Esophagus (tissue), 2 donors: ENCODE measurements at regions not wholly inside any gene's neighbourhood (a gene's known extent, or its start where the extent isn't known, plus 50 kb on each side); places are given as distances from the start of the nearest gene placed in this dataset.

Experiments
- H3K27ac ChIP-seq, 2 donors: one replicate each; pipeline ENCODE4 v1.5.1; 2013; ENCODE audit warnings: low read depth in 2 of 2, mild to moderate bottlenecking in 2 of 2, inconsistent platforms in 1 of 2, low read length in 1 of 2, moderate library complexity in 1 of 2
- H3K27me3 ChIP-seq, 2 donors: one replicate each; pipeline ENCODE4 v1.6.1; 2013; ENCODE audit warnings: low read length in 2 of 2, control low read depth in 1 of 2, mild to moderate bottlenecking in 1 of 2; ENCODE audit not compliant: insufficient read depth in 2 of 2, control insufficient read depth in 1 of 2
- H3K36me3 ChIP-seq, 2 donors: one replicate each; pipeline ENCODE4 v1.6.1; 2013; ENCODE audit warnings: low read length in 1 of 2; ENCODE audit not compliant: control insufficient read depth in 2 of 2, insufficient read depth in 2 of 2
- H3K4me1 ChIP-seq, 2 donors: one replicate each; pipeline ENCODE4 v1.6.1; 2013; ENCODE audit warnings: low read length in 1 of 2; ENCODE audit not compliant: control insufficient read depth in 2 of 2, insufficient read depth in 2 of 2
- H3K4me3 ChIP-seq, 2 donors: one replicate each; pipeline ENCODE4 v1.5.1; 2013; ENCODE audit warnings: low read length in 2 of 2, mild to moderate bottlenecking in 2 of 2, low read depth in 1 of 2, moderate library complexity in 1 of 2
- H3K9me3 ChIP-seq, 2 donors: one replicate each; pipeline ENCODE4 v1.6.1; 2013; ENCODE audit warnings: mild to moderate bottlenecking in 2 of 2, low read depth in 1 of 2, low read length in 1 of 2, moderate library complexity in 1 of 2; ENCODE audit not compliant: control insufficient read depth in 2 of 2, insufficient read depth in 1 of 2
- WGBS, 2 donors: extraction: QIAGEN DNeasy Blood & Tissue Kit; methylation state at CpG; one replicate each; pipeline ENCODE4 v1.1.7; 2013; 5-methylcytosine and 5-hydroxymethylcytosine counted together
- donor health status: healthy with polysubstance abuse.
- donor health status: Bipolar disorder and iron deficiency.

DNA sequence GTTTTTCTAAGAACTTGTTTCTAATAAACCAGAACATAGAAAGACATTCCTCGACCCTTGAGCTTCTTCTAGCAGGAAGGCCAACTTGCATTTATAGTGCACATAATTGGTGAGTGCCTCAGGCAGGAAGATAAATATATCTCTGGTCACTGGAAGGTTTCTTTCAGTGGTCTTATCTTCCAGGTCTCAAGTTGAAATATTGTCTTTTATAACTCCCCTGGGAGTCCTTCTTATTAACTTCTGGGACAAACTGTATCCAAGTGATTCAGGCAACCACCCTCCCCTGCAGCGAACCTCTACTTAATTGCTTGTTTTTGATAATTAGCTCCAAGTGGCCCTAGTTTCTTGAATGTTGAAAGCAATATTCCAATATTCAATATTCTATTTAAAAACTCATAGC lies 346.8 kb upstream of the GOLIM4 start:
- H3K4me3 ChIP-seq: no peak overlapping the region
- H3K36me3 ChIP-seq: no peaks in the 10 kb centered on the region
- H3K27ac ChIP-seq: no peak overlapping the region
- H3K9me3 ChIP-seq: no peaks in the 10 kb centered on the region
- H3K27me3 ChIP-seq: no peaks in the 10 kb centered on the region
- H3K4me1 ChIP-seq: no peaks in the 10 kb centered on the region
- WGBS, 2 donors: 68 to 71% methylated on average over 2 of the region's 2 CpGs

DNA sequence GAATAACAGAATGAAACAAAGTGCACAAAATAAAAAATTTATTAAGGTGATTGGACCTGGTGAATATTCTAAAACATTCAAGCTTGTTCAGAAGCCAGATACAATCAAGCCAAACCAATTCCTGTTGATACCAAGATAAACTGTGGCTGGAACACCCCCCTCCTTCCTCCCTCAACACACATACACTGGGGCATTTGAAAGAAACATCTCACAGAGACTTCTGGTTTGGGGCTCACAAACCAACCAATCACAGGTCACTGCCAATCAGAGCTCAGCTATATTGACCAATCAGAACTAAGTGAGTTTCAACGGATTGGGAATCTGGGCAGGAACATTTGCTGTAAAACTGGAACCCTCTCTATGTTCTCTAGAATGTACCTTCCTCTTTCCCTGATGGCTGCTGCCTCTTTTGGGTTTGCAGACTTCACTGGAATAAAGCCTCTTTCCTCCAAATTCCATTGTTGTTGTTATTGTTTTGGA lies 340.6 kb upstream of the GOLIM4 start:
- no peaks in the 10 kb centered on the region for H3K9me3 ChIP-seq
- 52 to 79% methylated on average over 1 of the region's 1 CpG for WGBS, 2 donors
- H3K4me3 ChIP-seq: no peak overlapping the region
- no peaks in the 10 kb centered on the region for H3K27me3 ChIP-seq
- no peaks in the 10 kb centered on the region for H3K4me1 ChIP-seq
- H3K27ac ChIP-seq: no peak overlapping the region
- no peaks in the 10 kb centered on the region for H3K36me3 ChIP-seq

DNA sequence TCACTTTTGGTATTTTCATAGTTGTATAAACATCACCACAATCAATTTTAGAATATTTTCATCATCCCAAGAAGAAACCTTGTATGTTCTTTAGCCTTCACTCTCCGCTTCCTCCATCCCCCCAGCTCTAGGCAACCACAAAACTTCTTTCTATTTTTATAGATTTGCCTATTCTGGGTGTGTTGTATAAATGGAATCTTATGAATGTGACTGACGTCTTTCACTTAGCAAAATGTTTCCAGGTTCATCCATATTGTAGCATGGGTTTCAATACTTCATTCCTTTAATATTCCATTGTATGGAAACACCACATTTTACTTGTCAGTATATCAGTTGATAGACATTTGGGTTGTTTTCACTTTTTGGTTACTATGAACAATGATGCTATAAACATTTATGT lies 335.8 kb upstream of the GOLIM4 start:
- H3K27me3 ChIP-seq: no peaks in the 10 kb centered on the region
- 70 to 71% methylated on average over 2 of the region's 2 CpGs for WGBS, 2 donors
- H3K27ac ChIP-seq: no peak overlapping the region
- no peaks in the 10 kb centered on the region for H3K4me1 ChIP-seq
- no peak overlapping the region for H3K4me3 ChIP-seq
- no peaks in the 10 kb centered on the region for H3K36me3 ChIP-seq
- H3K9me3 ChIP-seq: peaks cover 0 to 2% of the 10 kb centered on the region in 2 donors

DNA sequence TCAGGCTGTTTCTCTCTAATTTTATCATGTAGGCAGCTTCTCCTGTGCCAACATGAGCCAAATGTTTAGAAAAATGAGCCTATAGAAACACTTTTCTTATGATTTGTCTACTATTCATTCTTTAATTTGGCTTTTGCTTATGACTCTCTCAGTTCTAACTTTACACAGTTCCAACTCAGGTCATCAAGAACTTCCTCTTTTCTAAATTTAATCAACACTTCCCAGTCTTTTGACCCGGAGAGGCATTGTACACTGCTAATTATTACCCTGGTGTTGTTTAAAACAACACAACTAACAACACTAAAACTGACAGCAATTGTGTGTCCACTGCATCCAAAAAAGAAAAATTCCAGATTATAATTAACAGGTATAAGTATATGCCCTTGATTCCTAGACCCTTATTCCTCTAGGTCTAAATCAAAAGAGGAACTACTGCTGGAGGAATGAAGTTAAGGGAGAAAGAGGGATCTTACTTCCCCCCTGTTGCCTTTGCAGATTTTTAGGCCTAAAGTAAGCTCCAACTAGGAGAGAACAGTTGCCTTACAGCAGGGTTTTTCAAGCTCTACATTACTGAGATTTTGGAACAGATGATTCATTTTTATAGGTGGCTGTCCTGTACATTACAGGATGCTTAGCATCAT lies 332.2 kb upstream of the GOLIM4 start:
- Histone ChIP-seq H3K27me3 (no peaks in the 10 kb centered on the region), H3K27ac (no peak overlapping the region), H3K36me3 (no peaks in the 10 kb centered on the region), H3K4me1 (no peaks in the 10 kb centered on the region), H3K9me3 (peaks cover 0 to 2% of the 10 kb centered on the region in 2 donors), H3K4me3 (no peak overlapping the region)
- WGBS, 2 donors: 43 to 53% methylated on average over 1 of the region's 1 CpG

DNA sequence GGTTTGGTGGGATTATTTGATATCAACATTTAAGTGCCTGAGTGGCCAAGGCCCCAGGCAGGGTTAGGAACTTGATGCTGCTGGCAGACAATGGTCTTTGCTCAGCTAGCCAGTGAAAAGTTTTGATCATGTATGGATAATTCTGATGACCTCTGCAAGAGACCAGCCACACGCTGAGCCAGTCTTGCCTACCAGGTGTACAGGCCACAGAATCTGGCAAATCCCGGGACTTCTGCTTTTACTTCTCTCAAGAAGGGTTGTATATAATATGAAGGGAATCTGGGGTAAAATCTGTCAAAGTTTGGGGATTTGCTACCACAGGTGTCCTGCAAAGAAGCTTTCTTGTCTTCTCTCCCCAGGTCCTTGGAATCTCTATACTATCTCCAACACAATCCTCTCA lies 331.4 kb upstream of the GOLIM4 start:
- 87 to 93% methylated on average over 2 of the region's 2 CpGs for whole genome bisulfite sequencing, 2 donors
- H3K9me3 ChIP-seq: peaks cover 0 to 2% of the 10 kb centered on the region in 2 donors
- no peaks in the 10 kb centered on the region for H3K36me3 ChIP-seq
- no peaks in the 10 kb centered on the region for H3K4me1 ChIP-seq
- no peak overlapping the region for H3K27ac ChIP-seq
- no peak overlapping the region for H3K4me3 ChIP-seq
- H3K27me3 ChIP-seq: no peaks in the 10 kb centered on the region

DNA sequence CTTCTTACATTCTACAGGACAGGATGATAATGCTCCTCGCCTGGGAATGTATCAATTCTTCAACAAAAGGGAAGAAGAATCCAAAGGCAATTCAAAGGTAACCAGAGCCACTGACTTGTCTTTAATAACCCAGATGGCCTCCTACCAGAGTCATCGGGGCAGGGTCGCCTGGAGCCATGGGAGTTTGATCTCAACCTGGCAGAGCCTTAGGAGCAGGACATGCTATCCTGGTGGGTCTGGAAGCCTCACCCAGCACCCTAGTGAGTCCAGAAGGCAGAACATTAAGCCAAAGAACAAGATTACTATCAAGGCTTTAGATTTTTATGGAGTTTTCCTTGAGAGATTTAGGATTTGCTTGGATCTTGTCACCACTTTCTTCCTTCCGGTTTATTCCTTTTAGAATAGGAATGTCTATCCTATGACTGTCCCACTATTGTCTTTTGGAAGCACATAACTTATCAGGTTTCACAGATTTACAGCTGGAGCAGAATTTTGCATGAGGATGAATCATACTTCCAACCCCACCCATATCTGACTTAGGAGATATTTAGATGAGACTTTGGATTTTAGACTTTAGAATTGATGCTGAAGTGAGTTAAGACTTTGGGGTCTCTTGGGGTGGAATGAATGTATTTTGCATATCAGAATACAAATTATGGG lies 330.3 kb upstream of the GOLIM4 start:
- Histone ChIP-seq H3K27ac (no peak overlapping the region), H3K9me3 (peaks cover 0 to 2% of the 10 kb centered on the region in 2 donors), H3K36me3 (no peaks in the 10 kb centered on the region), H3K4me3 (no peak overlapping the region), H3K4me1 (no peaks in the 10 kb centered on the region), H3K27me3 (no peaks in the 10 kb centered on the region)
- WGBS, 2 donors: 85 to 90% methylated on average over 4 of the region's 4 CpGs

DNA sequence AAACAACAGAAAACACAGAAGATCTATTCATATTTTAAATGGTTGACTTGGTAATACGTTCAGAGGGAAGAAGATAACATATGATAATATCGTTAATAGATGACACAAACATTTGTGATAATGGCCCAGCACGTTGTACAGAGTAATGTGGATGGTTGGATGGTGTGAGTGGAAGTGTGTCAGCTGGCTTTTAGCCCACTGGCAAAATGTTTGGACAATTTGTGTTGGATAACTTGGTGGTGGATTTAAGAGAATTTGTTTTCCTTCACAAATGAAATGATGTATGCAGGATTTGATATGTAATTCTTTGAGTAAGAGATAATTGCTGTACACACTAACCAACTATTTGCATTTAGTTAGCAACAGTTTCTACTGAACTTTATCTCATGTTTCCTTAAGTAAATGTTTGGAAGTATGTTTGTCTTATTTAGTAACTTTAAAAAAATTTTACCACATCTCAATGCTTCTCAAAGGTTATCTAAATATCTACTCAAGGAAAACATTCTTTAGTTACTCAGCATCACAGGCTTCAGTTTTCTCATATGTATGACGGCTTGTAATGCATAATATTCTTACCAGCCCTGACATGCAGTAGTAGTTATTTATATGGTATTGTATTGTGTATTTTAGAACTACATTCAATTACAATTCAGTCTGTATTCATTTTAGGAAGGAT lies 328.5 kb upstream of the GOLIM4 start:
- H3K4me3 ChIP-seq: no peak overlapping the region
- H3K36me3 ChIP-seq: no peaks in the 10 kb centered on the region
- 45% methylated on average over 4 of the region's 4 CpGs for WGBS, 2 donors
- H3K27ac ChIP-seq: no peak overlapping the region
- no peaks in the 10 kb centered on the region for H3K27me3 ChIP-seq
- H3K4me1 ChIP-seq: no peaks in the 10 kb centered on the region
- H3K9me3 ChIP-seq: peaks cover 0 to 2% of the 10 kb centered on the region in 2 donors

DNA sequence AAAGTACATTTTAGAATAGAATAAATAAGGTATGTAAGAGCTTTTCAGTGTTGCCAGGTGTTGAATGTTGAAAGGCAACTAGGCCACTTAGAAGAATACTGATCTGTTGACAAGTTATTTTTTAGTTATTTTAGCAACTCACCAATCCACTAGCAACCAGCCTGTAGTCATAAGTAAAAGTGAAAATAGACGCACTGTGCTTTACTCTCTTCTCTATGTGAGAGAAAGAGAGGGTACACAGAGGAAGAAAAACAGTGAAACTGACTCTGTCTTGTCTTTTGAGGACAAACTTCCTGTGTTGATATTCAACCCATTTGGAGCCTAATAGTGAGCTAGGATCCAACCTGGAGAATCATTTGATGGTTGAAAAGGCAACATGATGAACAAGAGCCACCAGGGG lies 327.1 kb upstream of the GOLIM4 start:
- whole genome bisulfite sequencing, 2 donors: 85% methylated on average over 1 of the region's 1 CpG
- Histone ChIP-seq H3K27me3 (no peaks in the 10 kb centered on the region), H3K4me3 (no peak overlapping the region), H3K27ac (no peak overlapping the region), H3K4me1 (no peaks in the 10 kb centered on the region), H3K36me3 (no peaks in the 10 kb centered on the region), H3K9me3 (peaks cover 0 to 2% of the 10 kb centered on the region in 2 donors)

DNA sequence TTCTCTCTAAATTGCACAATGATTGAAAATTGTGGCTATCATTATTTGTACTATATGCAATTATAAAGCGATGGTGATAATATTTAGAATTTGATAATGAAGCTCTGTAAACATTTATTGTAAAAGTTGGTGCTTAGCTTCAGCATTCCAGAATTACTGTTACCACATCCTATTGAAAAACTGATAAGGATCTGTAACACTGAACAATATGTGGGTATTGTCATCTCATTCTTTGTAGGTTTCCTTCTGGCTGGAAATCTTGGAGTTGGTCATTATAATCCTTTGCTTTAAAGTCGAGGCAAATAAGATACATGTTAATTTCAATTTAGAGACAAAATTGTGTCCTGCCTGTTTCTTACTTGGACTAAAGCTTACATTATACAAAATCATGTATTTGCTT lies 323.4 kb upstream of the GOLIM4 start:
- 77% methylated on average over 2 of the region's 2 CpGs for WGBS, 2 donors
- Histone ChIP-seq H3K9me3 (no peaks in the 10 kb centered on the region), H3K4me1 (no peaks in the 10 kb centered on the region), H3K36me3 (no peaks in the 10 kb centered on the region), H3K27ac (no peak overlapping the region), H3K4me3 (no peak overlapping the region), H3K27me3 (no peaks in the 10 kb centered on the region)
